ENCODE measurements at regions not wholly inside any gene's neighbourhood (a gene's known extent, or its start where the extent isn't known, plus 50 kb on each side); places are given as distances from the start of the nearest gene placed in this dataset.
"Not testable (repeated sequence)": the region's sequence is repeated elsewhere in the genome, so short reads cannot be mapped to it uniquely, and the experiment has no call there.

DNA sequence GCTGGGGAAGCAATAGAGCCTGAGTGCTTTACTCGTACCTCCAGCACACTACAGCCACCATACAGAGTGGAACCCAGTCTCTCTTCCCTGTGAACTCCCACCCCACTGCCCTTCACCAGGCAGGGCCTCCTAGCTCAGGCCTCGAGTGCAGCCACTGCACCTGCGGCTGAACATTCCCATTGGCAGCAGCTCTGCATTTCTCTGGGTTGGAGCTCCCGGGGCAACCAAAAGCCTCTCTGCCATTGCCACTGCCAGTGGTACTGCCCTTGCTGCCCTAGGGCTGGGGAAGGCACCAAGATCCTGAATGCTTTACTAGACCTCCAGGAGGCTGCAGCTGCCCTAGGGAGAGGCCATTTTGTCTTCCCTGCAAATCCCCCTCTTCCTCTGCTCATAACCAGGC lies 266.8 kb downstream of the TDRD3 start:
- DNase-seq, result no peak

DNA sequence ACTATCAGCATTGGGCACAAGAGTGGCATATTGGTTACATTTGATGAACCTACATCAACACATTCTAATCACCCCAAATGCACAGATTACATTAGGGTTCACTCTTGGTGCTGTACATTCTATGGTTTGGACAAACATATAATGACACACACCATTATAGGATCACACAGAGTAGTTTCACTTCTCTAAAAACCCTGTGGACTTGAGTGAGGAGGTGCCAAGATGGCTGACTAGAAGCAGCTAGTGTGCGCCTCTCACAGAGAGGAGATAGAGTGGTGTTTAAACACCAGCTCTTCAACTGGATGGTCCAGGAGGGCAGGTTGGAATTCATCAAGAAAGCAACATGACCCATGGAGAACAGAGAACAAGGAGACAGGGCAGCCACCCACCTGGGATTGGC lies 265.6 kb downstream of the TDRD3 start:
- no peak for DNase-seq

DNA sequence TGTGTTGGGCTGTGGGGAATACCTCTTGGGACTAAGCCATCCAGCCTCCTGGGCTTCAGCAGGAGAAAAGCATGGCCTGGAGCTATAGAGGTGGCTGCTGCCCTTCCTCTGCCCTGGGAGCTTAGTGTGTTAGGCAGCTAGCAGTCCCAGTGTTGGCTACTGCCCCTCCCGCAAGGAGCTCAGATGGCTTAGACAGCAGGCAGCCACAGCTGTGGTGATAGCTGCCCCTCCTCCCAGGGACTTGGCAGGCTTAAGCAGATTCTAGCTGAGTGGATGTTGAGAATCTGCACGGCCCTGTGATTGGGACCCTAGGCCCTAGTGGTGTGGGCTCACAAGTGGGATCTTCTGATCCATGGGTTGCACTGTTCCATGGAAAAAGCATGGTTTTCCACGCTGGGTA lies 264.5 kb downstream of the TDRD3 start:
- no peak for DNase-seq

DNA sequence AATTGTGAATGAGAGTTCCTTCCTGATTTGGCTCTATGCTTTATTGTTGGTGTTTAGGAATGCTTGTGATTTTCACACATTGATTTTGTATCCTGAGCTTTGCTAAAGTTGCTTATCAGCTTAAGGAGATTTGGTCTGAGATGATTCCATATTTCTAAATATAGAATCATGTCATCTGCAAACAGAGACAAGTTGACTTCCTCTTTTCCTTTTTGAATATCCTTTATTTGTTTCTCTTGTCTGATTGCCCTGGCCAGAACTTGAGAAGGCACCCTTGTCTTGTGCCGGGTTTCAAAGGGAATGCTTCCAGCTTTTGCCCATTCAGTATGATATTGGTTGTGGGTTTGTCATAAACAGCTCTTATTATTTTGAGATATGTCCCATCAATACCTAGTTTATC lies 260.6 kb downstream of the TDRD3 start:
- not testable (repeated sequence) for DNase-seq

DNA sequence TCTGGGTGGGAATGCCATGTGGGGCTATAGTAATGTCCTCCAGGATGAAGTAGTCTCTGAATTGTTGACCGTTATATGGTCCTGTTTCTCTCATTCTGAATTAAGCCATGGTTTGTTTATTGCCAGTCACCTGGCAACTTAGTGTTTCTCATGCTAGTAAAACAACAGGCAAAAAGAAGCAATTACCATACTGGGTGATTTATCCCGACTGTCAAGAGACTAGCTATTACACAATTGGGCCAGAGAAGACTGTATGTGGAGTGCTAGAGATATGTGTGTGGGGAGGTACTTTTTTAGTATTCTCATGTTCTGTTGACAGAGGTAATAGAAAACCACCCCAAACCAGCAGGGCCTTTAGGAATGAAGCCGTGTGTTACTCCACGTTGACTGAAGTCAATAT lies 258.2 kb downstream of the TDRD3 start:
- no peak for DNase-seq

DNA sequence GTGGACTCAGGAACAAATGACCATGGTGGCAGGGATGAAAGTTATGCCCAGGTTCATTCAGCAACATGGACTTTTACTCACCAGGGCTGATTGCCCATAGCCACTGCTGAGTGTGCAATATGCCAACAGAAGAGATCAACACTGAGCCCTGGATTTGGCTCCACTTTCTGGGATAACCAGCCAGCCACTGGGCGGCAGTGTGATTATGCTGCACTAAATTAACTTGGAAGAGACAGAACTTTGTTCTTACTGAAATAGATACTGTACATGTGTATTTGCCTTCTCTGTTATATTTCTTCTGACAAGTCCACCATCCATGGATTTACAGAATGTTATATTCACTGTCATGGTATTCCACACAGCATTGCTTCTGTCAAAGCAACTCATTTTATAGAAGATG lies 257.4 kb downstream of the TDRD3 start:
- peak; percentile 22 for DNase-seq

DNA sequence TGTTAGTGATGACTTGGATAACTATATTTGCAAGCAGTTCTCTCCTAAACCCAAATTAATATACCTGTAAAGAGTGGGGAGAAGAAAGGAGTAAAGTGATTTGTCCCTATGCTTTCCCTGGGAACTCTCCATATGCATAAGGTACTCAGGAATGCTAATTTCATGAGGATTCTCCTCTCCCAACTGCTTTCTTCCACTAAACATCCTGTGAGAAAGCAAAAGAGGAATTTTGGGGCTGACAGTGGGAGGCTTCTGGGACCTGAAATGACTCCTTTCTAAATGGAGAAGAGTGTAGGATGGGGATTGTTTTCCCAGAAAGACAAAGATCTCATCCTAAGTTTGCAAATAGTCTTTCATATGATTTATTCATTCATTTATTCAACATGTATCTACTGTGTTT lies 250.5 kb downstream of the TDRD3 start:
- no peak for DNase-seq

DNA sequence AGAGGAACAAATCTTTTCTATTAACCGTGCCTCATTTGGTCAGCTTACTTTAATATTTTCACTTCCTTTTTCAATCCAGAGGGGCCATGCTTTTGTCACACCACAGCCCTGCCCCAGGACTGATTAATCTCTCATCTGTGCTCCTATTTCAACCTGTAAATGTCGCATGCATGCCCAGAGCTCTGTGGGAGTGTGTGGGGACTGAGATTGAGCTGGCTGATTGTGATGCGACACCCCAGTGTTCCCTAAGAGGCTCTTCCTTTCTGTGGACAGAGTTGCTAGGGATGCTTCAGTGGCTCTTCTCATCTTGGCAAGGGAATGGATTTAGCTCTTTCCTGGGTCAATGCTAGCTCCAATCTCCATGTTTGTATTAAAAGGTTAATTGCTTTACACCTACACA lies 249.6 kb downstream of the TDRD3 start:
- DNase-seq, result no peak

DNA sequence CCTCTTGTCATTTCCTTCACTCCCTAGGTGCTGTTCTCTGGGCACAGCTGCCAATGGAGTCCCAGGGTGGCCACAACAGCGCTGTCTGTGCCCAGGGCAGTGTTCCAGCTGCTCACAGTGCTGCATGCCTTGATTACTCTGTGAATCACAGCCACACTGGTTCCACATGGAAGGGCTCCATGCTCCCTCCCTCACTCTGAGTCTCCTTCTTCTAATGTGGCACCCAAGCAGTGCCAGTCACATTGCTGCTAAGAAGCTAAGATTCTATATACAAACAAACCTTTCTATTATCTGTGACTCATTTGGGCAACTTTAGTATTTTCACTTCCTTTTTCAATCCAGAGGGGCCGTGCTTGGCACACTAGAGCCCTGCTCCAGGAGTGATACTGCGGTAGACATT lies 248.7 kb downstream of the TDRD3 start:
- DNase-seq, result no peak

DNA sequence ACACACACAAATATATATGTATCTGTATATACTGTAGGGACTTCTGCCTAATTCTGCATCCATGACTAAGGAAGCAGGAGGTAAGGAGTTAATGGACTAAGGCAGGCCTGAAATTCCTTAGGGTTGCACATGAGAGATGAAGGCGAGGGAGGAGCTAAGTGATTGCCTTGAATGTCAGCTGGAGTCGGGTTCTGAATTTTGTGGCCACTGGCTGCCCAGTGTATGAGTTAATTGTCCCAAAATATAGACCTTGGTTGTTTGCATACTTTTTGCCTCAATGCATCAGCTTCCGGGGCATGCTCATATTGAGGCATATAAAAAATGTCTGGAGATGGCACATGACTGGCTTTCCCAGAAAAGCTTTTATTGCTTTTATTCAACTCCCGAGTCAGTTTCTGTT lies 245.5 kb downstream of the TDRD3 start:
- no peak for DNase-seq

DNA sequence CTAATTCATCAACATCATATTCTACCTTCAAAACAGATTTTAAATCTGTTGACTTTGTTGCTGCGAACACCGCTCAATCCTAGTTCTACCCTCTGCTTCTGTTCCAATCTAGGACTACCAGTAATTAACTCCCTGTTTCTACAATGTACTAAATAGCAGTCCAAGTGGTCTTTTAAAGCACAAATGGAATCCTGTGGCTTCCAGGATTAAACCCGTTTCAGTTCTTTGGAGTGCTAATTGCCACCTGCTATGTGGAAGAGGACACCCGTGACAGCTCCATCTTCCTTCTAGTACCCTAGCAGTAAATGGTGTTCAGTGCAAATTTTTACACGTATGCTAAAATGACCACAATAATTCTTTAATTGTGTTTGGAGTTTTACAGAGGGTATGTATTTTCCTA lies 232.1 kb downstream of the TDRD3 start:
- DNase-seq, result no peak

DNA sequence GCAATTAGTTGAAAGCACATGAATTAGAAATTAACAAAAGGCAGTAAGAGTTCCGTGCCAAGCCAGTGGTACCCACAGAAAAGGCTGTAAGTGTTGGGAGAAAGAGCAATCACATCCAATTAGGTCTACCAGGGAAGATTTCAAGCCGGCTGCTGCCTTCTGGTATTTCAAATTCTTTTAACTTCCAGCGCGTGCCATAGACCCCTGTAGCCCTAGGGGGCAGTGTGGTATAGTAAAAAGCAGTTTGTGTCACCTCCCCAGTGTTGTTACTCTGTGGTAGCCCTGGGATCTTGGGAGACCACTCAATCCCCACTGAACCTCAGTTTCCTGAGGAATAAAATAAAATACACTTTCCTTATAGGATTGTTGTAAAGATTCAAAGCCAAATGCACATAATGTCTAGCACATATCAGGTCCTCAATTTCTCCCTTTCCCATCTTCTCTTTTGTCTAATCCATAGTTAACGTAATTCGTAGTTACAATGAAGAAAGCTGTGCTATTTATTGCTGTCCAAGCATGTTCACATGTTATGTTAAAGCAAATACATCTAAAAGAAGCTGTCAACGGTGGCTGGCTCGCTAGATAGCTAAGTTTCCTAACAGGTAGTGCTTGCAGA lies 230.2 kb downstream of the TDRD3 start:
- no peak for DNase-seq
